Activated CD4-positive, CD25-positive, alpha-beta regulatory T cell treated with anti-CD3 and anti-CD28 coated beads, Interleukin-2, amount 50 U/mL, for 24 hours (primary cell): ENCODE measurements at regions not wholly inside any gene's neighbourhood (a gene's known extent, or its start where the extent isn't known, plus 50 kb on each side); places are given as distances from the start of the nearest gene placed in this dataset.
"Not testable (repeated sequence)": the region's sequence is repeated elsewhere in the genome, so short reads cannot be mapped to it uniquely, and the experiment has no call there.

Experiments
- ATAC-seq, 2 donors: fragments of 150-1000 bp; cut with Tn5 transposase; one replicate each; pipeline ENCODE4 v1.10.0; 2021; ENCODE audit warnings: mild to moderate bottlenecking in 1 of 2, moderate library complexity in 1 of 2

DNA sequence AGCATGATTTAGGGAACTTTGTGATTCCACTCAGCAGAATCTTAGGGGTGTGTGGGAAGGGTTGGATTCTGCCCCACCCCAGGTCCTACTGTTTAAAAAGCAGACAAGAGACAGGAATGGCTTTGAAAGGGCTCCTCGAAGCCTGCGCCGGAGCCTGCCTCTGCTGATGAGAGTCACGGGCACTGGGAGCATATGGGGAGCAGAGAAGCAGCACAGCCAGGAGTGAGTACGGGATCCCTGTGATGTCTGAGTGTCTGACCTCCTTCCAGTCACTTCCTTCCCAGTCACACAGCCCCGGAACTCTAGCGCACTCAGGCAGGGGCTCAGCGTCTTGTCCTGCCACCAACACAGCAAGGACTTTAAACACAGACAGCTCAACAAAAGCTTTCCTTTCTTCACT is 514.9 kb upstream of the DPP6 start:
- ATAC-seq: no peak

DNA sequence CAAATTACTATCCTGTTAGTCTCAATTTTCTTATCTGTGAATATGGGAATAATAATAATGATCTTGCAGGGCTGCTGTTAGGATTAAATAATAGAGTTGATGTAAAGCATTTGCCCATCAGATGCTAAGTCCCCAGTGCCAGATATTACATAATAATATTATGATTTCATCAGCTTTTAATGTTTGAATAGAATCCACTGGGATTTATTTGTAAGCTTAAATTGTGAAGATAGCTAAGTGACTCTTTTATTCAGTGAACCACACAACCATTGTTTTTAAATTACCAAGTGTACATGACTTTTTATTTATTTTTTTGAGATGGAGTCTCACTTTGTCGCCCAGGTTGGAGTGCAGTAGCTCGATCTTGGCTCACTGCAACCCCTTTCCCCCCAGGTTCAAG is 510.3 kb upstream of the DPP6 start:
- no peak for ATAC-seq

DNA sequence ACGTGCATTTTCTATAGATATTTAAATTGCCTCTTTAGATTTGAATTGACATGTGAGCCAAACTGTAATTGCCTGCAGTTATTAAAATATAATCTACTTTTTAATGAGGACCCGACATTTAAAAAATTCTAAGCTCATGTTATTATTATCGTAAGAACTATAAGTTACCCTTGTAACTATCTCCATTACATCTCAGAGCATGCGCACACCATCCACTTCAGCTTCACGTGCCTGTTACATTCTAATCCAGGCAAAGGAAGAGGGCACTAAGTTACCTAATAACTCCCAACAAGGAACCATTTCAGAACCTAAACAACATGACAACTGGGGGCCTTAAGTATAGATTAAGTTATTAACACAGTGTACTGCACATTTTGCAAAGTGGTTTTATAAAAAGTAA is 509.0 kb upstream of the DPP6 start:
- ATAC-seq: no peak

DNA sequence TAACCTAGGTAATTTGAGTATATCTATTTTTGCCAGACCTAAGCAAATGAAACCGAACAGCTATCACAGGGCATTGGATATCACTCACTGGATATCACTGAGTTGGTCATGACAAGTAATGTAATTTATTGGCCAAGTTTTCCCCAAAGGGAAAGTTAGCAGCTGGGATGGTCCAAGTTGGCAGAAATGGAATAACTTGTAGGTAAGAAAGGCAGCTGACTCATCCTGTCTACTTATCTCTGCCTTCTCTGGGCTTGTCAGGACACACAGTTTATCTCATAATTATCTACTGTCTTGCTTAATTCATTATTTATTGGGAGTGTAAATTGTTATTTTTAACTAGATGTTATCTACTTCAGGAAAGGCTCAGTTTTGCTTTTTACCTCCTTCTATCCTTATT is 502.0 kb upstream of the DPP6 start:
- no peak for ATAC-seq

DNA sequence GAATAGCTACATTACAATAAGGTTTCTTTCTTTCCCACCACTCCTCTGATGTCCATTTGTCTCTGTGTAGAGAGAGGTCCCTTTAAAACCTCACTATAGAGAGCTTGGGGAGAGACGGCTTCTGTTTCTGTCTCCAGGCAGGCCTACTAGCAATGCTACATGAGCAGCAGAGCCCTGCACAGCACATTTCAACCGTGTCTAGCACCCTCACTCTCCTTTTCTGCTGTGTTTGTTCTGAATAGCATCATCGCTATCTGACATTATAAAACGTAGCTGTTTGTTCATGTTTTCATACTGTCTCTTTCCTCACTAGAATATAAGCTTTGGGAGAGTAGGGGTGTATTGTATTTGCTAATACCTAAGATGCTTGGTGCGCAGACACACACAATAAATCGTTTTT is 487.8 kb upstream of the DPP6 start:
- ATAC-seq: no peak

DNA sequence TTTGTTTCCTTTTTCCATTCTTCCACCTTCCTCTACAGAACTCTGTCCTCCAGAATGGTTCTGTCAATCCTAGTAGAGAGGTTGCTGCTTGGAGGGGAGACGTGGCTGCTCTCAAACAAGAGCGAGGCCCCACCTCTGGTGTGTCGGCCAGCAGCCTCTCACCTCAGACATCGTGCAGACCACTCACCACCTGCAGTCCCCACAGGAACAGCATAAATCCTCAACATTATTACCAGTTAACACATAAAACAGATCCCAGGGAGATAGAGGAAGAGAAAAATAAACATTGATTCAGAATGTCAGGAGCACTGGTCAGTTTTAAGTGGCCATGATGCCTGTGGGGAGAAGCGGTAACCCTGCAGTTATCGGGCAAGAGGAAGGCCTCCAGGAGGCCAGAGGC is 485.9 kb upstream of the DPP6 start:
- no peak for ATAC-seq

DNA sequence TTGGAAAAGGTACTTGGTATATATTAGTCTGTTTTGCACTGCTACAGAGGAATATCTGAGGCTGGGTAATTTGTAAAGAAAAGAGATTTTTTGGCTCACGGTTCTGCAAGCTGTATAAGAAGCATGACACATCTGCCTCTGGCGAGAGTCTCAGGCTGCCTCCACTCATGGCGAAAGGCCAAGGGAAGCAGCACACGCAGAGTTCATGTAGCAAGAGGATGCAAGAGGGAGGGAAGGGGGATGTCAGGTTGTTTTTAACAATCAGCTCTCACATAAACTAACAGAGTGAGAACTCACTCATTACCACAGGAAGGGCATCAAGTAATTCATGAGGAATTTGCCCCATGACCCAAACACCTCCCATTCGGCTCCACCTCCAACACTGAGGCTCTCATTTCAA is 484.8 kb upstream of the DPP6 start:
- no peak for ATAC-seq

DNA sequence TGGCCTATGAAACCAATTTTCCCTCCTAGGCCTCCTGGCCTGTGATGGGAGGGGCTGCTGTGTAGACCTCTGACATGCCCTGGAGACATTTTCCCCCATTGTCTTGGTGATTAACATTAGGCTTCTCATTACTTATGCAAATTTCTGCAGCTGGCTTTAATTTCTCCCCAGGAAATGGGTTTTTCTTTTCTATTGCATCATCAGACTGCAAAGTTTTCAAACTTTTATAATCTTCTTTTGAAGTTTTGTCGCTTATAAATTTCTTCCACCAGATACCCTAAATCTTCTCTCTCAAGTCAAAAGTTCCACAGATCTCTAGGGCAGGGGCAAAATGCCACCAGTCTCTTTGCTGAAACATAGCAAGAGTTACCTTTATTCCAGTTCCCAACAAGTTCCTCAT is 482.7 kb upstream of the DPP6 start:
- not testable (repeated sequence) for ATAC-seq

DNA sequence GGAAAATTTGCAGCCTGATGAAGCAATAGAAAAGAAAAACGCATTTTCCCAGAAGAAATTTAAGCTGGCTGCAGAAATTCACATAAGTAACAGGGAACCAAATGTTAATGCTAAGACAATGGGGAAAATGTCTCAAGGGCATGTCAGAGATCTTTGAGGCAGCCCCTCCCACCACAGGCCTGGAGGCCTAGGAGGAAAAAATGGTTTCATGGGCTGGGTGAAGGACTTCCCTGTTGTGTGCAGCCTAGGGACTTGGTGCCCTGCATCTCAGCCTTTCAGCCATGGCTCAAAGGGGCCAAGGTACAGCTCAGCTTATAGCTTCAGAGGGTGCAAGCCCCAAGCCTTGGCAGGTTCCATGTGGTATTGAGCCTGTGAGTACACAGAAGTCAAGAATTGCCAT is 476.1 kb upstream of the DPP6 start:
- no peak for ATAC-seq

DNA sequence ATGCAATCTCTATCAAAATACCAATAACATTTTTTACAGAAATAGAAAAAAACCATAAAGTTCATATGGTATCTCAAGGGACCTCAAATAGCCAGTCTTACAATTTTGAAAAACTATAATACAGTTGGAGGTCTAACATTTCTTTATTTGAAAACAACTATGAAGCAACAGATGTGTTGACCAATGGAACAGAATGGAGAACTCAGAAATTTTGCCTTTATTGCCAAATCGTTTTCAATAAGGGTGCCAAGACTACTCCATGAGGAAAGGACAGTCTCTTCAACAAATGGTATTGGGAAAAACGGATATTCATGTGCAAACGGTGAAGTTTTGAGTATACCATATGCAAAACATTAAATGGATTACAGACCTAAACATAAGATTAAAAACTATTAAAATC is 470.8 kb upstream of the DPP6 start:
- no peak for ATAC-seq

DNA sequence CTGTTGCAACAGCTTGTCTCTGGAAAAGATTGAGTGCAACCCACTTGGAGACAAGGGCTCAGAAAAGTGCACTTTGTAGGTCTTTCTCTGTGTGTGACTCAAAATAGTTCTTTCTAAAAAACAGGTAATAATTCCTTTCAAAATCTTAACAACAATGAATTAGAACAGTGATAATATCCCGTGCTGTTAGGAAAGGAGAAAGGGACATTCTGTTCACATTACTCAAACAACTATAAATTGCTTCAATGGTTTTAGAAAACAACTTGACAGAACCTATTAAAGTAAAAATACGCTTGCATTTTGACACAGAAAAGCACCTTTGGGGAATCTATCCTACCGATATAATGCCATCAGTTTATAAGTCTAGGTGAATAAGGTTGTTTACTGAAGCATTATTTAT is 468.1 kb upstream of the DPP6 start:
- no peak for ATAC-seq

DNA sequence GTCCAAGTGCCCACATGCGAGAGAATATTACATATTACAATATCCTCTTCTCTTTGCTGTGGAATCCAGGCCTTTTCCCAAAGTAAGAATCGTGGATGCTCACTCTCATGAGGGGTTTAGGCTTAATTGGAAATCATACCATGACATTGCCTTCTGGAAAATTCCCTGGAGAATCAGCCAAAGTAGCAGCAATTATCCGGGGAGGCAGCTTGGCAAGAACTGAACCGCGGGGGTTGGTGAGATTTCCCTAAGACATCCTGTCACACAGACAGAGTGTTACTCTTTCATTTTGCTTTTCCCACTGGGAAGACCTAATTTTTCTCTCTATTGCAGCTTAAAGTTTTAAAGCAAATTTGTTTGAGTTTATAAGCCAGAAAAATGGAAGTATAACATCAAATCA is 463.6 kb upstream of the DPP6 start:
- ATAC-seq: no peak

DNA sequence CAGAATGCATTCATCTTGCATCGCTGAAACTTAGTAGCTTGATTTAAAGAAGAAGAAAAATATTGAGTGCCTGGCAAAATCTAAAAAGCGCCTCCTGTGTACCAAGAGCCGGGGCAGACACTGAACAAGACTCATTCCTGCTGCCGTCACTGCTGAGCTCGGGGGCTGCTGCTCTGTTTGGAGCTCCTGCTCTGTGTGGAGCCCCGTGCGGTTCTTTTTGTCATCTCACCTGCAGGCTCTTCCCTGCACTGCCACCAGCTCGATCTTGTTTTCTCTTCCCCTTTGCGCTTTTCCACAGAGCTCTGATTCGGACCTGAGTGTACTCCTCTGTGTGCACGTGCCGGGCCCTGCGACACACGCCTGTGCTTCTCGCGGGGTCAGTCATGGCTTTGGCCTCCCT is 462.1 kb upstream of the DPP6 start:
- ATAC-seq: no peak

DNA sequence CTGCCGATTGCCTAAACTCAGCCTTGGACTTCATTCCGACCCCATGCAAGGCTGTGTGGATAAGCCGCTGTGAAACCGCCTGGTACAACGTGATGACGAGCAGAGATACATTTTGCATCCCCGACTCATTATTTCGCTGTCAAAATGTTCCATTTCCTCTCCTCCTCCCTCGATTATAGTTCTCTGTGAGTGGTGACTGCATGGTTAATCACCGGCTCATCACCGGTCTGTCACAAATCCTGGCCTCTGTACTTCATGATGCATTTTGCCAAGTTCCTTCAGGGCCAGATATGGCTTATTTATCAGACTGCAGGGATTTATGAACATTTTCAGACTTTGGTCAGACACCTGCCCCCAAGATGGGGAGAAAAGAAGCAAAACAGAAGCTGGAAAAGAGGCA is 461.6 kb upstream of the DPP6 start:
- ATAC-seq: no peak

DNA sequence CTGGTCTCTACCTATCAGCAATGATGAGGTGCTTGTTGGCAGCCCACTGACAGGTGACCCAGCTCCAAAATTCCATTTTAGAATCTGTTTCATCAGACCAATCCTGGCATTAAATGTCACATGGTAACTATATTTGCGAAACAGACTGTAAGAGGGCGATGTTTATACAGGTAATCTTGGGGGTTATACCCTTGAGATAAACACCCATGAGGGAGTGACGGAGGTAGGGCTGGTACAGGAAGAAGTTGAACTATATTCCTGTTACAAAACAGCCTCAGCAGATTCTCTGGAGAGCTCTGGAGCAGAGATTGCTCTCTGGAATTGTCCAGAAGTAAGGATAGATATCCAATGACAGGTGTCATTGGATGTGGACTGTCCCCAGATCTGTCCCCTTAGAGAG is 444.8 kb upstream of the DPP6 start:
- no peak for ATAC-seq

DNA sequence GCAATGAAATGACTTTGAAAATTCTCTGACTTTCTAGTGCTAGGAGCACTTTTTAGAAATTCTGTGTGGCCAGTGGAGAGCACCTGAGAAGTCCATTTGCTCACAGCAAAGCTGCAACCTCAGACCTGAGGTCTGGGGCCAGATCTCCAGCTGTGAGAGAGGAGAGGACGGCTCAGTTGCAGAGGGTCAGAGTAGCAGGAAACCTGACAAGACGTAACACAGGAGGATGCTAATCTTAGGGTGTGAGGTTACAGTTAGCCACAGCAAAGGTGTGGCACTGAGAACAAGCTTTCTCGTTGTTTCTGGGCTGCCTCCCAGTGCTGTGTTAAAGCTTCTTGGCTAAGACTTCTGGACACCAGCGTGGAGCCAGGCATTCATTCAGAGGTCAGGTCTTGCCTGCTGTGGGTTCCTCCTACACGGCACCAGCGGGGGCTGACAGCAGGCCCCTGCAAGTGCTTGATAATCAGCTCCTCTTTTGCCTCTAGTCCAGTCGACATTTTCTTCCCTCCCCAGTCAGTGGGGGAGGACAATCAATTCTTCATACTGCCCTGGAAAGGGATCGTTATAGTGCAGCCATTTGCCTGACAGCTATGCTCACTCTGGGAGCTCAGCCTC is 435.4 kb upstream of the DPP6 start:
- ATAC-seq: no peak

DNA sequence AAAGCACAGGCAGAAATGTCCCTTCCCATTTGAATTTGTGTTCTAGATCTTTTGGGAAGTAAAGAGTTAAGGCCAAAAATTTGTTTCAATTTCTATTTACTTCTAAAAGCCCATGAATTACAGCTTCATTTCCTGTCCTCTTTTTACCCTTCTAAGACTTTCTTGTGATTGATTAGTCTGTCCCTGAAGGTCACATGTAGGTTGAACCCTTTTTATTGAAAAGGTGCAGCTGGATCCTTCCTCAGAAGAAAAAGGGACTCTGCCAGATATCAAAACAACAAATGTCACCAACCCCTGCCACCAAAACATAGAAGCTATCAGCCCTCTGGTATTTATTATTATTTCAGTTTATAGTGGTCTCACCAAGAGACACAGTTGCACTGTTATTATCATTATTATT is 424.9 kb upstream of the DPP6 start:
- ATAC-seq: no peak

DNA sequence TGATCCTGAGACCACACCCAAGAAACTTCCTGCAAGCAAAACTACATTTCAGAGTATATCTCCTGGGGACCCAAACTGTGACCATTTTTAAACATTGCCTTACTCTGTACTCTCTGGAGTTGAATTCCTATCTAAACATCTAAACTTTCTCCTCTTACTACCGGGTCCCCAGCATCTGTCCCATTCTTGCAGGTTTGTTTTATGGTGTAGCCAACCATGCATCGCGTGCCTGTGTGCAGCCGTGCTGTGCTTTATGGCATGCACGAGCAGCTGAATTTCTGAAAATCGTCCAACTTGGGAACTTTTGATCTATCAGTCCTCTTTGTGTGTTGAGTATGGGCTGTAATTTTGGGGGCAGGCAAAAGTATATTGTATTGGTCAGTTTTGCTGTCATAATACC is 423.8 kb upstream of the DPP6 start:
- no peak for ATAC-seq

DNA sequence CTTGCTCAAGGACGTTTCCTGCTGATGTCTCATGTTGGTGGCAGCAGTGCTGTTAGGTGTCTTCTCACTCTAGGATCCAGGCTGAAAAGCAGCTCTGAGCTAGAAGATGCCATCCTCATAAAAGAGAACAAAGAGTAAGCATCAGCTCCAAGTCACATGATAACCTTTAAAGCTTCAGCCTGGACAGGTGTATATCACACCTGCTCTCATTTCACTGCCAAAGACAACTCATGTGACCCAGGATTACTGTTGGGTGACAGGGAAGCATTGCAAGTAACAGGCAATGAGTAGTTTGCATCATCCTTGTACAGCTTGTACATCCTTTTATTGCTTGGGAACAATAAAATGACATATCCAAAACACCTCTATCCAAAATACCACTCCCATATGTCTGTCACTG is 423.4 kb upstream of the DPP6 start:
- ATAC-seq: no peak

DNA sequence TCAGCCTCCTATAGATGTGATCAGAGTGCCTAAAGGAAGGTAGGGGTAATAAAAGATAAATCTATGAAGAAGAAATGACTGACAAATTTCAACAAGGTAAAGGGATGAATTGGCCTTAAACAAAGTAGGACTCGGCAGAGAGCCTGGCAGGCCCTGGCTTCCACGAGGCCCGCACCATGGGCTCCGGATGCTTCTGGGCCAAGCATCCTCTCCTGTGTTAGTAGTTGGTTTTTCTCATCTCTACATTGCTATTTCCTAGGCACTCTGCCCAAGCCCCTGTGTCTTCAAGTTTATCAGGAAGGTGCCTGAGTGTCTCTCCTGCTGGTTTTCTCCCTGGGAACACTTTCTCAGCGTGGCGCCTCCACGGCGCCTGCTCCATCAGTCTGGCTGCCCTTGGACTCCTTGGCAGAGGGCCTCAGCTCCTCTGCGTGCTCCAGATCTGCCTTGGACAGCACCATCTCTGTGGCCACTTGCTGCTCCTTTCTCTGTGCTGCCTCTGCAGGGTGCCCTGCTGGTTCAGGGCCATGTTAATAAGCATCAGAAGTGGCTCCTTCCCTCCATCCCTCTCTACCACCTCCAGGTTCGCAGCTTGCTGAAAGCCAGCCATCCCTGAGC is 413.3 kb upstream of the DPP6 start:
- ATAC-seq: no peak

DNA sequence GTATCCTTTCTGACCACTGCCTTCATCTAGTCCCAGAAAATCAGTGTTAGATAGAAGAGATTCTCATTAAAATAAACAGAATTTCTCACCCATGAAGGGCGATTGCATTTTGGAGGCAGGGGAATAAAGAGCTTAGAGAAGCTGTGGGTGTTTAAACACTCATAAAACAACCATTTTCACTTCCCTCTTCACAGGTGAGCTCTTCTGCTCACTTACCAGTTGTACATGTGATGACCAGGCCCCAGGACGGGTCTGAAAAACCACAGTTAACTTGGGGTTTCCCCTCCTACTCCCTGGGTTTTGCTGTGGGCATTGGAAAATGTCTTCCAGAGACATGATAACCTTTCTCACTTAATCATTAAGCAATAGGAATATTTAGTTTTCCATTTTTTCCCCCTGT is 411.6 kb upstream of the DPP6 start:
- no peak for ATAC-seq

DNA sequence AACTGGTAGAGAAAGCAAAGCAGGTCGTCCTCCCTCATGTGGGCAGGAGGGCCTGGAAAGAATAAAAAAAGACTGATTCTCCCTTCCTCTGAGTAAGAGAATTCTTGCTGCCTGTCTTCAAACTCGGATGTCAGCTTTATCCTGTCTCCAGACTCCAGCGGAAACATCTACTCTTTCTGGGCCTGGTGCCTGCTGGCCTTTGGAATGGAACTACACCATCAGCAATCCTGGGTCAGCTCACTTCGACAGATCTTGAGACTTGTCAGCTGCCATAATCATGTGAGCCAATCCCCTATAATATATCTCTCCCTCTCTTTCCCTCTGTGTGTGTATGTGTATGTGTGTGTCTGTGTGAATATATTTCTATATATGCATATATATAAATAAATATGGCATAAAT is 411.0 kb upstream of the DPP6 start:
- ATAC-seq: no peak

DNA sequence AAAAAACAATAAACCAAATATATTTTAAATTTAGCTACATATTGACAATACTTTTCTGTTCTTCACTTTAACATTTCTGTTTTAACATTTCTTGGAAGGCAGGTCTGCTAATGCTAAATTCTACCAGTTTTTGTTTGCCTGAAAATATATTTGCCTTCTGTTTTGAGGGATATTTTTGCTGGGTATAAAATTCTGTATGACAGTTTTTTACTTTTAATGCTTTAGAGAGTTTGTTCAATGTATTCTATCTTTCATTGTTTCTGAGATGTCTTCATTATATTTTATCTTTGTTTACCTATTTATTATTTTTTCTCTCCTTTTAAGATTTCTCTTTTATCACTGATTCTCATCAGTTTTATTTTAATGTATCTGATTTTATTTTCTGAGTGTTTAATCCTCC is 409.2 kb upstream of the DPP6 start:
- no peak for ATAC-seq

DNA sequence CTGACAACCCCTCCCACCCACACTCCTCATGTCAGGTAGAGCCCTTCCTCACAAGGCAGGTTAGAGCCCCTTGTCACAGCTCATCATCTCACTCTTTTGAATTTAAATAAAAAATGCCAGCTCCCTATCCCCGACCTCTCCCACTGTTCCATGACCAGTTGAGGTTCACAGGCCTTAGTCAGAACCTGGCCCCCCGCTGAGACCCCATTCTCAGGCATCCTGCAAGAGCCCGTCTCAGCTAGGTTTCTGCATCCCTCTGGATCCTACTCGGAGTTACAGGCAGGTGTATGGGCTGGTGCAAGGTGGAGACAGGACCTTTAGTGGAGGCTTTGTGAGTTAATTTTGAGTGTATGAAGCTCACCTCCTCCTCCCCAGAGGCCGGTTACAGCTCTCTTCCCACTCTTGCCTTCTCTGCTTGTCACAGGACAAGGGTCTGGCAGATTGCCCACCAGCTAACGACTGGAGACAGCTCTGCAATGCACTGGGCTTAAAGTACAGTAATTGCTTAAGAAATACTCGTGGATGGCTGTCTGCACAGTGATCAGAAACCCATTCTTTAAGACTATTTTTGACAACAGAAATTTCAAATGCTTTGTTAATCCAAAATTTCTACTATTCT is 394.9 kb upstream of the DPP6 start:
- ATAC-seq: no peak

DNA sequence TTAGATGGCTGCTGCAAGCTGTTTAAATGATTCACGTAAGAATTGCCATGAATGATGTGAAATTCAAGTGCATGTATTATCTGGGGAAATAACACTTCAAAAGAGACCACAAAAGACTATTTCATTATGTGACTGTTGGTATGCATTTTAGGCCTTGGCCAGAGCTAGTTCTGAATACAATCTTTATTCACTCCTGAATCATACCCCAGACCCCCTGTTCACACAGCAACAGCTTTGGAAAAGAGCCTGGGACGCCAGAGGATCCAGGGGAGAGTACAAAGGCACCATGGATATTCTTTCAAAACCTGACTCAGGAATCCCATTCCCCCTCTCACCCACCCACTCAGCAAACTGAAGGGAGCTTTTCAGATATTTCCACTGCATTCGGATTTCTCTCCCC is 377.1 kb upstream of the DPP6 start:
- no peak for ATAC-seq
